GM12875 (cell line): ENCODE measurements at regions not wholly inside any gene's neighbourhood (a gene's known extent, or its start where the extent isn't known, plus 50 kb on each side); places are given as distances from the start of the nearest gene placed in this dataset.

Source experiments
- H3K4me3 ChIP-seq: one replicate; pipeline ENCODE4 v1.5.1; 2011; ENCODE audit warnings: low read depth, low read length, control low read depth
- TF ChIP-seq, protein P1 (sequence below): IDR thresholded peaks from 2 replicates; pipeline ENCODE4 v1.5.1; 2011; ENCODE audit warnings: low read depth, mild to moderate bottlenecking, control low read depth, inconsistent platforms, low read length, moderate library complexity, borderline replicate concordance; ENCODE audit not compliant: insufficient read depth

DNA sequence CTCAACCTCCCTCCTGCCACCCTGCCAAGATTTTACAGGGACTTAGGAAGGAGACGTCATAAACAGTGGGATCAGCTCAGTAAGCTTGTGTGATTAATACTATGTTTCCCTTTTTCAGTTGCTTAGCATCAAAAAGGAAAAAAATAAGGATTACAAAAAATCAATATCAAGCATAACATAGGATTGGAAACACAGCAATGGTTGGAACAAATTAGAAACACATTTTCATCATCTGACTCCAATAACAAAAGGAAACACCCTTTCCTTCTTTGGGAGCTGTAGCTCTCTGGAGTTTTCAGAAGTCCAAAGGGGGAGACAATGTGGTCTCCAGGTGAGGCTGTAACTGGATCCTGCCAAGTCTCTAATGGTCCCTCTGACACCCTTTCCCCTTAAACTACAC lies 233.4 kb downstream of the B3GLCT start:
- no peak overlapping the region for H3K4me3 ChIP-seq
- TF ChIP-seq, protein P1, sequence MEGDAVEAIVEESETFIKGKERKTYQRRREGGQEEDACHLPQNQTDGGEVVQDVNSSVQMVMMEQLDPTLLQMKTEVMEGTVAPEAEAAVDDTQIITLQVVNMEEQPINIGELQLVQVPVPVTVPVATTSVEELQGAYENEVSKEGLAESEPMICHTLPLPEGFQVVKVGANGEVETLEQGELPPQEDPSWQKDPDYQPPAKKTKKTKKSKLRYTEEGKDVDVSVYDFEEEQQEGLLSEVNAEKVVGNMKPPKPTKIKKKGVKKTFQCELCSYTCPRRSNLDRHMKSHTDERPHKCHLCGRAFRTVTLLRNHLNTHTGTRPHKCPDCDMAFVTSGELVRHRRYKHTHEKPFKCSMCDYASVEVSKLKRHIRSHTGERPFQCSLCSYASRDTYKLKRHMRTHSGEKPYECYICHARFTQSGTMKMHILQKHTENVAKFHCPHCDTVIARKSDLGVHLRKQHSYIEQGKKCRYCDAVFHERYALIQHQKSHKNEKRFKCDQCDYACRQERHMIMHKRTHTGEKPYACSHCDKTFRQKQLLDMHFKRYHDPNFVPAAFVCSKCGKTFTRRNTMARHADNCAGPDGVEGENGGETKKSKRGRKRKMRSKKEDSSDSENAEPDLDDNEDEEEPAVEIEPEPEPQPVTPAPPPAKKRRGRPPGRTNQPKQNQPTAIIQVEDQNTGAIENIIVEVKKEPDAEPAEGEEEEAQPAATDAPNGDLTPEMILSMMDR = no peak

DNA sequence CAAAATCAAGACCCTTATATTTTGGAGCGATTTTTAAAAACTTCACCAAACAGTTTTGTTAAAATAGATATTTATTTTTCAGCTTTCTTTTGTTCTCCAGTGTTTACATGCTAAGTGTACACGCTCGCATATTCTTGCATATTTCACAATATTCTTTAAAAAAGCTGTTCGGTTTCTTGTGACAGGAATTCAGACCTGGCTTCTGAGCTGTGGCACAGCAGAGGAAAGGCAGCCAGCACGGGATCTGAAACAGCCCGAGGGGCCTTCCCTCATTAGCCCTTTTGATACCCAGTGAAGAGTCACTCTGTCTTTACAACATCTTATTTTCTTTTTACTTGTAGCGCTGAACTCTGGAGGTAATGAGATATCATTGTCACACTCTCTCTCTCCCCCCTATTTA lies 234.0 kb downstream of the B3GLCT start:
- H3K4me3 ChIP-seq = no peak overlapping the region
- TF ChIP-seq, protein P1 = no peak

DNA sequence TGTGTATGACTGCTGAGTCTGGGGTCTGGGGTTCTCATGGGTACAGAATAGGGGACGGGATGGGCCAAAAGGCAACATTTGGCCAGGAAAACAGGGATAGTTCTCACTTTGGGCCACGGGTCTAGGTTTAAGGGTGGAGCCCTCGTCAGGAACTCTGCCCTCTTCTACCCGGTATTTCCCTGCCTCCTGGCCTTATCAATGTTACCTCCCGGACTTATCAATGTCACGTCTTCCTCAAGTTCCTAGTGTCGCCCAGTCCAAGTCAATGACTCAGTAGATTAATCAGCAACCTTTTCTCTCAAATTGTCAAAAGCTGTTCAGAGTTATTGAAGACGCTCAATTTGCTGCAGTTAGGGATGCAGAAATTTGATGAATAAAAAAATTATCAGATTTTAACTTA lies 234.8 kb downstream of the B3GLCT start:
- TF ChIP-seq, protein P1 = no peak
- no peak overlapping the region for H3K4me3 ChIP-seq

DNA sequence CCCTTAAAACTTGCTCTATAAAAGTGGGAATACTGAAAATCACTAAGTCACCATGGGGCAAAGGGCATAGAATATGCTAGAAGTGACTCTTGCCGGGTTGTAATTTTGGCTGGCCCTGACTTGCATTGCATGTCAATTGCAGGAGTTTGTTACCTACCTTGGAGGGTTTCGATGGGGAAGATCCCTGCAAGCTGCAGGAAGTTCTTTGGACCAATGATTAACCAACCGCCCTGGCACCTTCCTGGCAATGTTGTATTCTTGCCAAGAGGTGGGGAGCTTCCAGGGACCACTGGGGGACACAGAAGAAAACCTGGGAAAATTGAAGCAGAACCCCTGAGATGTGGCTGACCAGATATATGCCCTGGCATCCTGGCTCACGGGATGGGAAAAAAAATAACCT lies 235.8 kb downstream of the B3GLCT start:
- TF ChIP-seq, protein P1 = no peak

DNA sequence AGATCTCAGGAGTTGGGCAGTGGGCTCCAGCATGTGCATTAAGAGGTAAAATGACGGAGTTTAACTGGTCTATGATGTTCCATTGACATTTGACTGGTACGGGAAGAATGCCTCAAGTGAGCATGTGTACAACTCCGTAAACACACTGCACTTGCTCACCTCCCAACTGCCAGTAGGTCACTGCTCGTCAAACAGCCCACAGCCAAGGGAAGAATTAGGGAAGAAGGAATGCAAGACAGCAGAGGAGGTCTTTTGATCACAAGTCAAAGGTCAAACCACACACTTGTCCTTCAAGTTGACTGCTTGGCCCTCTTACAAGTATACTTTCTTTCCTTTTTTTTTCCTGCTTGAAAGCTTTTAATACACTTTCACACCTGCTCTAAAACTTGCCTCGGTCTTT lies 236.7 kb downstream of the B3GLCT start:
- TF ChIP-seq, protein P1 = no peak
- H3K4me3 ChIP-seq = no peak overlapping the region

More for the DNA sequence above, 235.8 kb downstream of the B3GLCT start:
- no peak overlapping the region for H3K4me3 ChIP-seq

DNA sequence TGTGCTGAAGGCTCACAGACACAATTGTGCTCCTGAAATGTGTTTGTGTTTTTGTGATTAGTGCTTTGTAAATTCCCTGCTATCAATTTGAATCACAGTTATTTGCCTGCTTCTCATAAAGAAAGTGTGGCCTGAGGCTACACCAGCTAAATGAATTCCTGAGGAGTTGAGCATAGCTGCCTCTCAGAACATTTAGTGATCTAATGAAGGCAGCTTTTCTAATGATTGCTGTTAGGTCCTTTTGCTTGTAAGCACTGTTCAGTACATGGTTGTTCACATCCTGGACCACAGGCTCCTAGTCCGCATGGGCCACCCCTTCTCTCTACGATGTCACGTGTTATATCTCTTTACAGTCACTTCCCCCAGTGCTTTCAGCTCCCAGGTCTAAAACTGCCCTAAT lies 238.2 kb downstream of the B3GLCT start:
- no peak overlapping the region for H3K4me3 ChIP-seq
- TF ChIP-seq, protein P1 = no peak

DNA sequence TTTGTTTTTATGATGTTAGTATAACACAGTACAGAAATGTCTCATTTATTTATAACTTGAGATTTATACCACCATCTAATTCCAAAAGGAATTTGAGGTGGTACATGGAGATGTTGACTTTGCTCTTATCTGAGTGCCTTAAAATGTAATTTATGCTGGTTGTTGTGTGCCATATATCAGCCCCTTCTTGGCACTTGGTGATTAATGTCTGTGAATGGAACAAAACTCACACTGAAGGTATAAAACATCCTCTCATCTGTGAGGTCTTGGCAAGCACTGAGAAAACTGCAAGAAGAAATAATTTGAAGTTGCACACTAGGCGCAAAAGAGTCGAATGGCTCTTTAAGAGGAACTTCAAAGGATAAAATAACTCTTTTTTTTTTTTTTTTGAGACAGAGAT lies 240.4 kb downstream of the B3GLCT start:
- TF ChIP-seq, protein P1 = no peak
- no peak overlapping the region for H3K4me3 ChIP-seq
